C4-2B (cell line): ENCODE measurements at regions not wholly inside any gene's neighbourhood (a gene's known extent, or its start where the extent isn't known, plus 50 kb on each side); places are given as distances from the start of the nearest gene placed in this dataset.

Experiments
- ZFX ChIP-seq: fragments of 450-650 bp; IDR thresholded peaks from 2 replicates; pipeline ENCODE4 v1.6.1; 2017
- TF ChIP-seq, protein P1 (sequence below): fragments of 450-650 bp; conservative IDR thresholded peaks from 2 replicates; pipeline ENCODE4 v1.5.1; 2017; ENCODE audit warnings: mild to moderate bottlenecking

DNA sequence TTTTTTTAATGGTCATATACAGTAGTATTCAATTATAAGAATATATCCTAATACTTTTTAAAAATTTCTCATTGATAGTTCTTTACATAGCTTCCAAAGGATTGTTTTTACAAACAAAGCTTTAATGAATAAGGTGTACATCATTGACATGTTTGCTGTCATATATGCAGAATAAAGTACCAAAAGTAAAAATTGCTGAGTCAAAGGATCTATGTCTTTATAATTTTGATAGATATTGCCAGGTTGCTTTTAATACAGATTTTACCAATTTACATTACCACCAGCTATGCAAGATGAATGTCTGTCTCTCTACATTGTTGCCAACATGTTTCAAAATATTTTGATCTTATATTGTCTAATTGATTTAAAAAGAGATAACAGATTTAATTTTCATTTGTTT lies 173.9 kb upstream of the FAM78B start:
- TF ChIP-seq, protein P1, sequence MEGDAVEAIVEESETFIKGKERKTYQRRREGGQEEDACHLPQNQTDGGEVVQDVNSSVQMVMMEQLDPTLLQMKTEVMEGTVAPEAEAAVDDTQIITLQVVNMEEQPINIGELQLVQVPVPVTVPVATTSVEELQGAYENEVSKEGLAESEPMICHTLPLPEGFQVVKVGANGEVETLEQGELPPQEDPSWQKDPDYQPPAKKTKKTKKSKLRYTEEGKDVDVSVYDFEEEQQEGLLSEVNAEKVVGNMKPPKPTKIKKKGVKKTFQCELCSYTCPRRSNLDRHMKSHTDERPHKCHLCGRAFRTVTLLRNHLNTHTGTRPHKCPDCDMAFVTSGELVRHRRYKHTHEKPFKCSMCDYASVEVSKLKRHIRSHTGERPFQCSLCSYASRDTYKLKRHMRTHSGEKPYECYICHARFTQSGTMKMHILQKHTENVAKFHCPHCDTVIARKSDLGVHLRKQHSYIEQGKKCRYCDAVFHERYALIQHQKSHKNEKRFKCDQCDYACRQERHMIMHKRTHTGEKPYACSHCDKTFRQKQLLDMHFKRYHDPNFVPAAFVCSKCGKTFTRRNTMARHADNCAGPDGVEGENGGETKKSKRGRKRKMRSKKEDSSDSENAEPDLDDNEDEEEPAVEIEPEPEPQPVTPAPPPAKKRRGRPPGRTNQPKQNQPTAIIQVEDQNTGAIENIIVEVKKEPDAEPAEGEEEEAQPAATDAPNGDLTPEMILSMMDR = no peak
- no peak for TF ChIP-seq ZFX
